GM21786 (cell line): ENCODE measurements at regions not wholly inside any gene's neighbourhood (a gene's known extent, or its start where the extent isn't known, plus 50 kb on each side); places are given as distances from the start of the nearest gene placed in this dataset.

Source experiments
- ATAC-seq: cut with Tn5 transposase; IDR thresholded peaks from one replicate; pipeline ENCODE4 v1.9.1; 2021; ENCODE audit not compliant: unreplicated experiment

- ATAC-seq, result no peak
Observed at GRCh38 chr10:4100380-4100779, 315.4 kb upstream of the KLF6 start.

- ATAC-seq, result no peak
Observed at GRCh38 chr10:4099202-4099601, 314.2 kb upstream of the KLF6 start.

GRCh38 chr10:4095166-4095917 lies 310.3 kb upstream of the KLF6 start:
- ATAC-seq, result no peak

- no peak for ATAC-seq
Observed at GRCh38 chr10:4094751-4095150, 309.7 kb upstream of the KLF6 start.

GRCh38 chr10:4093438-4093837 lies 308.4 kb upstream of the KLF6 start:
- ATAC-seq, result no peak

GRCh38 chr10:4088354-4089066 lies 303.5 kb upstream of the KLF6 start:
- ATAC-seq, result no peak

GRCh38 chr10:4086131-4086898 lies 301.3 kb upstream of the KLF6 start:
- ATAC-seq, result no peak

GRCh38 chr10:4083509-4084003 lies 298.5 kb upstream of the KLF6 start:
- no peak for ATAC-seq

- ATAC-seq, result no peak
Observed at GRCh38 chr10:4082861-4083260, 297.9 kb upstream of the KLF6 start.

GRCh38 chr10:4081685-4082111 lies 296.7 kb upstream of the KLF6 start:
- ATAC-seq, result no peak

- no peak for ATAC-seq
Observed at GRCh38 chr10:4080225-4080805, 295.3 kb upstream of the KLF6 start.

GRCh38 chr10:4079803-4080202 lies 294.8 kb upstream of the KLF6 start:
- ATAC-seq, result no peak

- ATAC-seq, result no peak
Observed at GRCh38 chr10:4077804-4078203, 292.8 kb upstream of the KLF6 start.

GRCh38 chr10:4076983-4077382 lies 292.0 kb upstream of the KLF6 start:
- ATAC-seq, result no peak

GRCh38 chr10:4075443-4075842 lies 290.4 kb upstream of the KLF6 start:
- no peak for ATAC-seq

- no peak for ATAC-seq
Observed at GRCh38 chr10:4074545-4075407, 289.8 kb upstream of the KLF6 start.

GRCh38 chr10:4073912-4074311 lies 288.9 kb upstream of the KLF6 start:
- no peak for ATAC-seq

GRCh38 chr10:4070921-4071660 lies 286.1 kb upstream of the KLF6 start:
- ATAC-seq, result no peak

- ATAC-seq, result no peak
Observed at GRCh38 chr10:4070184-4070583, 285.2 kb upstream of the KLF6 start.

- ATAC-seq, result no peak
Observed at GRCh38 chr10:4069491-4069890, 284.5 kb upstream of the KLF6 start.
